Astrocyte of the spinal cord (primary cell): ENCODE measurements at regions not wholly inside any gene's neighbourhood (a gene's known extent, or its start where the extent isn't known, plus 50 kb on each side); places are given as distances from the start of the nearest gene placed in this dataset.
"Not testable (repeated sequence)": the region's sequence is repeated elsewhere in the genome, so short reads cannot be mapped to it uniquely, and the experiment has no call there.

Source experiments
- DNase-seq: peaks from one replicate; pipeline ENCODE4 v3.0.0; 2011; ENCODE audit warnings: low read depth, low spot score
- H3K4me3 ChIP-seq: 2 replicates; pipeline ENCODE4 v1.5.1; 2011; ENCODE audit warnings: low read depth, mild to moderate bottlenecking, low read length, moderate library complexity
- CTCF ChIP-seq: IDR thresholded peaks from 2 replicates; pipeline ENCODE4 v1.5.1; 2012; ENCODE audit warnings: low read depth, mild to moderate bottlenecking, low read length, inconsistent platforms
- in situ Hi-C: cut with HindIII; loops from 2 replicates; pipeline ENCODE4 v1.10.0; 2017; ENCODE audit warnings: low sequenced_read_pairs

GRCh38 chr2:43005245-43005974 is 213.0 kb upstream of the HAAO start:
- H3K4me3 ChIP-seq, result no peak overlapping the region
- TF ChIP-seq CTCF, result no peak
- in situ Hi-C loops, result no loop called here
- no peak for DNase-seq

- in situ Hi-C loops, result no loop called here
- no peak for TF ChIP-seq CTCF
- H3K4me3 ChIP-seq, result no peak overlapping the region
- DNase-seq, result no peak
These were observed 212.5 kb upstream of the HAAO start for GRCh38 chr2:43004879-43005244.

GRCh38 chr2:43004126-43004865 is 211.9 kb upstream of the HAAO start:
- DNase-seq, H3K4me3 ChIP-seq, in situ Hi-C loops: not testable (repeated sequence)

- no peak overlapping the region for H3K4me3 ChIP-seq
- in situ Hi-C loops, result no loop called here
- no peak for DNase-seq
- TF ChIP-seq CTCF, result no peak
These were observed 211.3 kb upstream of the HAAO start for GRCh38 chr2:43003702-43004101.

GRCh38 chr2:43001787-43002468 is 209.5 kb upstream of the HAAO start:
- in situ Hi-C loops, result no loop called here
- no peak overlapping the region for H3K4me3 ChIP-seq

GRCh38 chr2:43001055-43001378 is 208.6 kb upstream of the HAAO start:
- in situ Hi-C loops, result no loop called here
- DNase-seq, result no peak
- TF ChIP-seq CTCF, result no peak
- H3K4me3 ChIP-seq, result no peak overlapping the region

More at GRCh38 chr2:43001787-43002468, 209.5 kb upstream of the HAAO start:
- no peak for TF ChIP-seq CTCF
- no peak for DNase-seq
